HL-60 (cell line): ENCODE measurements at regions not wholly inside any gene's neighbourhood (a gene's known extent, or its start where the extent isn't known, plus 50 kb on each side); places are given as distances from the start of the nearest gene placed in this dataset.

Experiments used
- CTCF ChIP-seq: IDR thresholded peaks from one replicate; pipeline ENCODE4 v1.5.1; 2011; ENCODE audit warnings: low read length, control low read depth, inconsistent platforms; ENCODE audit not compliant: insufficient read depth
- GABPA ChIP-seq: IDR thresholded peaks from 2 replicates; pipeline ENCODE4 v1.6.1; 2012; ENCODE audit warnings: low read depth
- POLR2AphosphoS5 ChIP-seq: IDR thresholded peaks from 2 replicates; pipeline ENCODE4 v1.6.1; 2012; ENCODE audit warnings: low read depth

GRCh38 chr9:136611119-136611518, 51.6 kb upstream of the EGFL7 start:
- TF ChIP-seq CTCF (no peak), GABPA (no peak), POLR2AphosphoS5 (no peak)
